ENCODE measurements at regions not wholly inside any gene's neighbourhood (a gene's known extent, or its start where the extent isn't known, plus 50 kb on each side); places are given as distances from the start of the nearest gene placed in this dataset.

DNA sequence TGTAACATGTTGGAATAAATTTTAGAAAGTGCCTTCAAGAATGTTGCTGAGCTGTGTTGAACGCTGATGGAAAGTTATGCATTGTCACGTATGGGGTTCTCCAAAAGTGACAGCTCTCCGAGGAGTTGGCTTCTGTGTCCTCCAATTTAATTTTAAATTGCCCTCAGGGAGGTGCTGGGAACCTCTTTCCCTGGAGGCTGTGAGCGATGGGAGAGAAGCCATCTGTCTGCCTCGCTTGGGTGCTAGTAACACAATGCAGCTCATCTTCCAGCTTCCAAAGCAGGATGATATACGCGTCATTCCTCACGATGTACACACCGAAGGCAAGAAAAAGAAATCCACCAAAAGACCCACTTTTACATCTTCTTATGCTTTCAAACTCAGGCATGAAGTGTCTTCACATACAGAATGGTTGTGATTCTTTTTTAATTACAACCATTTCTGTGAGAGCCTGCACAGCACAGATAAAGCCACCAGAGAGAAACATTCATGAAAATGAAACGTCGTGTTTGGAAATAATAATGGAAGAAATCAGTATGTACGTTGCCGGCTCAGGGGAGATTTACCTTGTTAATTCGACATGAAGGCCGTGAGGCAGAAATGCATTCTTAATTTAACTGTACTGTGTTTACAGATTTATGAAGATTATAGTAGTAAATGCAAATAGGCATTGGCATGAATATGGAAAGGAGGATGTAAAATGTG, 218.9 kb downstream of the ASMT start:
- Histone ChIP-seq H3K4me2 (ENCODE audit: low read depth, low read length) (no peak overlapping the region), H3K79me2 (ENCODE audit: insufficient read depth, low read length) (no peaks in the 10 kb centered on the region), H3K36me3 (replicated peaks in 1 of 2; ENCODE audit: control insufficient read depth in 1 of 2, insufficient read depth in 2 of 2, low read length in 2 of 2) (no peaks in the 10 kb centered on the region), H3K27me3 (ENCODE audit: control insufficient read depth in 1 of 2, insufficient read depth in 2 of 2, low read length in 2 of 2) (peaks cover 0 to 2% of the 10 kb centered on the region in 2 experiments; a peak in 2 of 5 replicates), H3K4me3 (replicated peaks in 1 of 3; ENCODE audit: insufficient read depth in 1 of 3, low read depth in 2 of 3, low read length in 3 of 3) (no peak overlapping the region), H3K9me3 (ENCODE audit: low read length) (peaks cover 10% of the 10 kb centered on the region), H2AFZ (ENCODE audit: low read length) (no peak overlapping the region), H3K27ac (ENCODE audit: extremely low read length, insufficient read depth, low read length) (no peak overlapping the region), H4K20me1 (ENCODE audit: insufficient read depth, low read length) (no peaks in the 10 kb centered on the region), H3K4me1 (ENCODE audit: insufficient read depth, low read length) (no peaks in the 10 kb centered on the region), H3K9ac (ENCODE audit: insufficient read depth, low read depth, low read length) (no peak overlapping the region)
- no peak for TF ChIP-seq RBM39 (IDR thresholded peaks at IDR 0.05; ENCODE audit: low read depth, low read length, poor library complexity, severe bottlenecking)
- TF ChIP-seq ZNF720 (CRISPR knock-in tag; IDR thresholded peaks at IDR 0.05), result no peak
- no peak for TF ChIP-seq SNAPC4 (CRISPR knock-in tag; IDR thresholded peaks at IDR 0.05)
- BruUV-seq (replicated peaks), result no TSS peak
- no peak for ATAC-seq
- POLR2A ChIA-PET, result no interaction called here
- no peak for DNase-seq (ENCODE audit: low spot score)
- intact Hi-C loops (cut with micrococcal nuclease; ENCODE audit: unreplicated experiment), result no loop called here
- in situ Hi-C loops (cut with HindIII; ENCODE audit: extremely low pct_ligation_motif_present, low pct_unique_long_range_greater_than_20kb), result no loop called here
- FAIRE-seq, result no peak
- CTCF ChIA-PET (ENCODE audit: low intra/inter-chr PET ratio, low total read pairs), result no interaction called here
- WGBS (ENCODE audit: low lambda C conversion rate), result 30% methylated on average over 15 of the region's 15 CpGs

All from HepG2 (cell line).